ENCODE measurements at regions not wholly inside any gene's neighbourhood (a gene's known extent, or its start where the extent isn't known, plus 50 kb on each side); places are given as distances from the start of the nearest gene placed in this dataset.

DNA sequence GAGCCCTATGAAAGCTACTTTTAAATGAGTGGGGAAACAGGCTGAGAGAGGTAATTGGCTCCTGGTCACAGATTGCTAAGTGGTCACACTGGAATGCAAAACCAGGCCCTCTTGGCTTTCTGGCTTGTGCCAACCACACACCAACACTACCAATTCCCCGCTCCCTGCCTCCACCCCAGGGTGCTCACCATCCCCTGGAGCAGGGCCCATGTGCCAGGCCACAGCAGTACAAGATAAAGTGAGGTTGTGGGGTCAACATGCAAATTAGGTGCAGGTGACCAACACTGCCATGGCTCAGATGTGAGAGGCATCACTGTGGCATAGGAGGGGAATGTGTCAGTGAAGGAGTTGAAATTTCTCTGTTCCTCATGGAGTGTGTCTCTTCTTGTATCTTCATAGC lies 312.5 kb downstream of the MYCN start:
- ChIA-PET CTCF (no interaction called here), POLR2A (no interaction called here)
- Mint-ChIP-seq H3K4me3 (no peak overlapping the region), H3K27ac (no peak overlapping the region), H3K4me1 (ENCODE audit: low read depth) (peaks cover 10% of the 10 kb centered on the region), H3K27me3 (no peaks in the 10 kb centered on the region), H3K36me3 (ENCODE audit: low read depth) (no peaks in the 10 kb centered on the region), H3K9me3 (no peaks in the 10 kb centered on the region)
- TF ChIP-seq, protein P1, sequence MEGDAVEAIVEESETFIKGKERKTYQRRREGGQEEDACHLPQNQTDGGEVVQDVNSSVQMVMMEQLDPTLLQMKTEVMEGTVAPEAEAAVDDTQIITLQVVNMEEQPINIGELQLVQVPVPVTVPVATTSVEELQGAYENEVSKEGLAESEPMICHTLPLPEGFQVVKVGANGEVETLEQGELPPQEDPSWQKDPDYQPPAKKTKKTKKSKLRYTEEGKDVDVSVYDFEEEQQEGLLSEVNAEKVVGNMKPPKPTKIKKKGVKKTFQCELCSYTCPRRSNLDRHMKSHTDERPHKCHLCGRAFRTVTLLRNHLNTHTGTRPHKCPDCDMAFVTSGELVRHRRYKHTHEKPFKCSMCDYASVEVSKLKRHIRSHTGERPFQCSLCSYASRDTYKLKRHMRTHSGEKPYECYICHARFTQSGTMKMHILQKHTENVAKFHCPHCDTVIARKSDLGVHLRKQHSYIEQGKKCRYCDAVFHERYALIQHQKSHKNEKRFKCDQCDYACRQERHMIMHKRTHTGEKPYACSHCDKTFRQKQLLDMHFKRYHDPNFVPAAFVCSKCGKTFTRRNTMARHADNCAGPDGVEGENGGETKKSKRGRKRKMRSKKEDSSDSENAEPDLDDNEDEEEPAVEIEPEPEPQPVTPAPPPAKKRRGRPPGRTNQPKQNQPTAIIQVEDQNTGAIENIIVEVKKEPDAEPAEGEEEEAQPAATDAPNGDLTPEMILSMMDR (IDR thresholded peaks at IDR 0.05) = no peak
- Histone ChIP-seq H3K27me3 (ENCODE audit: control insufficient read depth in 1 of 2, insufficient read depth in 2 of 2, low read length in 2 of 2) (no peaks in the 10 kb centered on the region), H3K36me3 (ENCODE audit: insufficient read depth, low read length) (no peaks in the 10 kb centered on the region), H3K4me3 (ENCODE audit: low read length) (no peak overlapping the region), H3K4me1 (ENCODE audit: insufficient read depth, low read length) (no peaks in the 10 kb centered on the region), H3K27ac (ENCODE audit: low read depth in 1 of 2, low read length in 2 of 2) (no peak overlapping the region), H3K9me3 (ENCODE audit: control insufficient read depth in 1 of 2, insufficient read depth in 1 of 2, low read length in 2 of 2) (peaks cover 0 to 10% of the 10 kb centered on the region in 2 experiments)
- DNase-seq (no peak), ATAC-seq (ENCODE audit: poor library complexity) (no peak)
- intact Hi-C loops (cut with DNase I, micrococcal nuclease) = no loop called here

DNA sequence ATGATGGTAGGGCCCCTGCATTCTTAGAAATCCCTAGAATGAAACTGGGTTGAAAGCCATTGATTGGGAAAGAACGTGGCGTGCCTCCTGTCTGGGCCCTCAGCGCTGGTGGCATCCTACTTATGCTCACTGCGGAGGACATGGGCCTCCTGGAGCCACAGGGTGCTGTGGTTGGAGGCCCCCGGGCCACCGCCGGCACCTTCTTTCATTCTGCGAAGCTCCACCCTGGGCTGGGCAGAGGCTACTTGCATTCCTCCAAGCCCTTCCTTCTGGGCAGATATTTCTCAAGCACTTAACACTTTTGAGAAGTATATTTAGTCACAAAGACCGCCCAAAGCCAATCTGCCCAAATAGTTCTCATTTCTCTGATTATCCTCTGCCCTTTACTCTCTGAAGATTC lies 311.9 kb downstream of the MYCN start:
- intact Hi-C loops (cut with DNase I, micrococcal nuclease) = no loop called here
- H3K9me3 ChIP-seq (ENCODE audit: control insufficient read depth in 1 of 2, insufficient read depth in 1 of 2, low read length in 2 of 2) = peaks cover 0 to 10% of the 10 kb centered on the region in 2 experiments
- no peaks in the 10 kb centered on the region for H3K27me3 ChIP-seq (ENCODE audit: control insufficient read depth in 1 of 2, insufficient read depth in 2 of 2, low read length in 2 of 2)
- H3K4me1 ChIP-seq (ENCODE audit: insufficient read depth, low read length) = no peaks in the 10 kb centered on the region
- H3K27ac ChIP-seq (ENCODE audit: low read depth in 1 of 2, low read length in 2 of 2) = no peak overlapping the region
- no peak overlapping the region for H3K27ac Mint-ChIP-seq
- ChIA-PET POLR2A (no interaction called here), CTCF (no interaction called here)
- no peaks in the 10 kb centered on the region for H3K36me3 Mint-ChIP-seq (ENCODE audit: low read depth)
- TF ChIP-seq, protein P1 (IDR thresholded peaks at IDR 0.05) = no peak
- peaks cover 3% of the 10 kb centered on the region for H3K4me1 Mint-ChIP-seq (ENCODE audit: low read depth)
- H3K36me3 ChIP-seq (ENCODE audit: insufficient read depth, low read length) = no peaks in the 10 kb centered on the region
- no peak overlapping the region for H3K4me3 ChIP-seq (ENCODE audit: low read length)
- no peaks in the 10 kb centered on the region for H3K27me3 Mint-ChIP-seq
- H3K4me3 Mint-ChIP-seq = no peak overlapping the region
- H3K9me3 Mint-ChIP-seq = no peaks in the 10 kb centered on the region
- ATAC-seq (ENCODE audit: poor library complexity) (no peak), DNase-seq (no peak)

DNA sequence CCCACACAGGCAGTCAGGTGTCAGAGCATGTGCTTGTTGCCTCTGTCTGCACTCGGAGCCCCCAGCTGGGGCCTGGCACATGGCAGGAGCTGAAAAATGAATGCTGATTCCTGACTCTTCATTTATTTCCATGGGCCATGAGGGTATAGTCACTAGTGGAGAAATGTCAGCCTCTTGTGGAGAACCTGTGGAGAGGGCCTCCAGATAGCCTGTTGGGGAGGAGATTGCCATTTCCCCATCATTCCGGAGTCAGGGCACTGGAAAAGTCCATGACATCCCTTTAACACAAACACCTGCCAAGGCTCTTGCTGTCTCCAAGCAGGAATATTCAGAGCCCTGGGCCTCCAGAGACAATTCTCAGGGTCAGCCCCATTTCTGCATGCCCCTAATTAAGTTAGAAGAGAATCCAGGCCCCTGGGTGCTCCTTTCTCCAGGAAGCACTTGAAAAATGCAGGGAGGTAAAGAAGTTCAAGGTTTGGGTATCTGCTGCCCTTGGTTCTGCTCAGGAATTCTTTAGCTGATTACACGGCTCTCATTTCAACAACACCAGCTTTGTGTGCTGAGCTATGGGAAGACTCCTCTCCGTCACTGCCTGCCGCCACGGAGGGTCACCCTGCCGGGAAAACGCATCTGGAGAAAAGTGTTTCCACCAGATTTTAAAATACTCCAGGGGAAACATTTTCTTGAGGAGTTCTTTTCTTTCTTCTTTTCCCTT lies 311.3 kb downstream of the MYCN start:
- H3K36me3 ChIP-seq (ENCODE audit: insufficient read depth, low read length) = no peaks in the 10 kb centered on the region
- intact Hi-C loops (cut with DNase I, micrococcal nuclease) = no loop called here
- ChIA-PET CTCF (no interaction called here), POLR2A (no interaction called here)
- H3K27ac ChIP-seq (ENCODE audit: low read depth in 1 of 2, low read length in 2 of 2) = no peak overlapping the region
- no peak for DNase-seq
- no peak overlapping the region for H3K4me3 Mint-ChIP-seq
- no peak overlapping the region for H3K4me3 ChIP-seq (ENCODE audit: low read length)
- no peaks in the 10 kb centered on the region for H3K4me1 ChIP-seq (ENCODE audit: insufficient read depth, low read length)
- H3K9me3 ChIP-seq (ENCODE audit: control insufficient read depth in 1 of 2, insufficient read depth in 1 of 2, low read length in 2 of 2) = peaks cover 0 to 10% of the 10 kb centered on the region in 2 experiments
- no peaks in the 10 kb centered on the region for H3K27me3 ChIP-seq (ENCODE audit: control insufficient read depth in 1 of 2, insufficient read depth in 2 of 2, low read length in 2 of 2)
- no peaks in the 10 kb centered on the region for H3K27me3 Mint-ChIP-seq
- no peaks in the 10 kb centered on the region for H3K9me3 Mint-ChIP-seq
- no peaks in the 10 kb centered on the region for H3K4me1 Mint-ChIP-seq (ENCODE audit: low read depth)
- H3K27ac Mint-ChIP-seq = no peak overlapping the region
- no peak for ATAC-seq (ENCODE audit: poor library complexity)
- no peaks in the 10 kb centered on the region for H3K36me3 Mint-ChIP-seq (ENCODE audit: low read depth)
- TF ChIP-seq, protein P1 (IDR thresholded peaks at IDR 0.05) = no peak
